SU-DHL-6 (cell line): ENCODE measurements at regions not wholly inside any gene's neighbourhood (a gene's known extent, or its start where the extent isn't known, plus 50 kb on each side); places are given as distances from the start of the nearest gene placed in this dataset.

Experiments used
- CTCF ChIP-seq: fragments of 200-600 bp; sonication (generic); IDR thresholded peaks from one replicate; pipeline ENCODE4 v1.5.1; 2017; ENCODE audit warnings: antibody characterized with exemption, mild to moderate bottlenecking, low read length, moderate library complexity; ENCODE audit not compliant: insufficient read depth, poor library complexity, severe bottlenecking
- EZH2phosphoT487 ChIP-seq: fragments of 200-600 bp; sonication (generic), shearing (Covaris generic); conservative IDR thresholded peaks from 2 replicates; pipeline ENCODE4 v1.6.1; 2018; ENCODE audit warnings: mild to moderate bottlenecking, antibody characterized with exemption, low read length, moderate library complexity, mixed read lengths

GRCh38 chr16:55256412-55257016 lies 67.5 kb upstream of the IRX6 start:
- TF ChIP-seq CTCF: no peak
- no peak for TF ChIP-seq EZH2phosphoT487
